GM23338 (cell line): ENCODE measurements at regions not wholly inside any gene's neighbourhood (a gene's known extent, or its start where the extent isn't known, plus 50 kb on each side); places are given as distances from the start of the nearest gene placed in this dataset.

Source experiments
- ATAC-seq: fragments of 200-7000 bp; cut with Tn5 transposase; 3 replicates; pipeline ENCODE4 v1.9.1; 2020
- DNase-seq: peaks from one replicate; pipeline ENCODE4 v3.0.0-alpha.2; 2015; ENCODE audit warnings: low spot score
- H2AFZ ChIP-seq: fragments of 200-600 bp; sonication (generic); 2 replicates; pipeline ENCODE4 v1.8.0; 2016; ENCODE audit warnings: antibody characterized with exemption, mild to moderate bottlenecking, moderate library complexity
- H3F3A ChIP-seq: fragments of 200-600 bp; sonication (generic); replicated peaks from 2 replicates; pipeline ENCODE4 v1.8.0; 2017; ENCODE audit warnings: antibody characterized with exemption, mixed run types, low read depth
- H3K27ac ChIP-seq: fragments of 200-600 bp; sonication (generic); 2 replicates; pipeline ENCODE4 v1.6.1; 2016; ENCODE audit warnings: low read depth
- H3K27me3 ChIP-seq: fragments of 200-600 bp; sonication (generic); 2 replicates; pipeline ENCODE4 v1.8.0; 2016; ENCODE audit warnings: mild to moderate bottlenecking, mixed run types, moderate library complexity; ENCODE audit not compliant: insufficient read depth
- H3K36me3 ChIP-seq: fragments of 200-600 bp; sonication (generic); 2 replicates; pipeline ENCODE4 v1.8.0; 2016; ENCODE audit warnings: mild to moderate bottlenecking; ENCODE audit not compliant: insufficient read depth
- H3K4me1 ChIP-seq: fragments of 200-600 bp; sonication (generic); 2 replicates; pipeline ENCODE4 v1.8.0; 2016; ENCODE audit warnings: mild to moderate bottlenecking, moderate library complexity; ENCODE audit not compliant: insufficient read depth
- H3K4me2 ChIP-seq: fragments of 200-600 bp; sonication (generic); 2 replicates; pipeline ENCODE4 v1.7.1; 2017; ENCODE audit warnings: mixed run types
- H3K4me3 ChIP-seq: fragments of 200-600 bp; sonication (generic); 2 replicates; pipeline ENCODE4 v1.6.1; 2016; ENCODE audit warnings: mixed run types
- H3K79me2 ChIP-seq: fragments of 200-600 bp; sonication (generic); replicated peaks from 2 replicates; pipeline ENCODE4 v1.8.0; 2017; ENCODE audit warnings: mild to moderate bottlenecking; ENCODE audit not compliant: insufficient read depth
- H3K9me2 ChIP-seq: fragments of 200-600 bp; sonication (generic); 2 replicates; pipeline ENCODE4 v1.8.0; 2017; ENCODE audit not compliant: insufficient read depth
- H4K20me1 ChIP-seq: fragments of 200-600 bp; sonication (generic); replicated peaks from 2 replicates; pipeline ENCODE4 v1.8.0; 2017; ENCODE audit warnings: mild to moderate bottlenecking; ENCODE audit not compliant: insufficient read depth
- H3K27ac Mint-ChIP-seq: 2 replicates; pipeline ENCODE4 v1.8.0; 2020; ENCODE audit warnings: inconsistent platforms, mild to moderate bottlenecking, moderate library complexity, mixed read lengths
- H3K27me3 Mint-ChIP-seq: 3 replicates; pipeline ENCODE4 v1.8.0; 2022; ENCODE audit warnings: low read depth, mild to moderate bottlenecking, moderate library complexity, mixed read lengths, inconsistent platforms; ENCODE audit not compliant: insufficient read depth, poor library complexity
- H3K36me3 Mint-ChIP-seq: 3 replicates; pipeline ENCODE4 v1.8.0; 2021; ENCODE audit warnings: low read depth, mild to moderate bottlenecking, inconsistent platforms, moderate library complexity, mixed read lengths
- H3K4me1 Mint-ChIP-seq: 3 replicates; pipeline ENCODE4 v1.8.0; 2020; ENCODE audit warnings: mild to moderate bottlenecking, inconsistent platforms, mixed read lengths
- H3K4me3 Mint-ChIP-seq: 3 replicates; pipeline ENCODE4 v1.8.0; 2021; ENCODE audit warnings: moderate library complexity, mild to moderate bottlenecking, inconsistent platforms, mixed read lengths
- H3K9me3 Mint-ChIP-seq: 3 replicates; pipeline ENCODE4 v1.8.0; 2020; ENCODE audit warnings: moderate library complexity, mild to moderate bottlenecking, inconsistent platforms, mixed read lengths
- CREB1 ChIP-seq: fragments of 250-450 bp; sonication (Bioruptor Pico); IDR thresholded peaks from 2 replicates; pipeline ENCODE4 v1.5.0; 2020; ENCODE audit warnings: low read depth, mild to moderate bottlenecking, moderate library complexity
- EZH2 ChIP-seq: fragments of 200-600 bp; sonication (generic); IDR thresholded peaks from one replicate; pipeline ENCODE4 v1.8.0; 2017; ENCODE audit warnings: antibody characterized with exemption, mild to moderate bottlenecking, low read depth; ENCODE audit not compliant: unreplicated experiment
- JUNB ChIP-seq: IDR thresholded peaks from one replicate; pipeline ENCODE4 v1.6.1; 2016; ENCODE audit warnings: antibody characterized with exemption; ENCODE audit not compliant: unreplicated experiment
- POLR2AphosphoS5 ChIP-seq: IDR thresholded peaks from 2 replicates; pipeline ENCODE4 v1.6.1; 2016; ENCODE audit warnings: antibody characterized with exemption, low read depth
- REST ChIP-seq: IDR thresholded peaks from one replicate; pipeline ENCODE4 v1.6.1; 2018; ENCODE audit warnings: antibody characterized with exemption; ENCODE audit not compliant: unreplicated experiment
- ZNF331 ChIP-seq: fragments of 250-450 bp; sonication (Bioruptor Pico); IDR thresholded peaks from 2 replicates; pipeline ENCODE4 v1.5.0; 2020; ENCODE audit warnings: low read depth, mild to moderate bottlenecking, moderate library complexity
- TF ChIP-seq, protein P1 (sequence below): fragments of 250-450 bp; sonication (Bioruptor Pico); IDR thresholded peaks from 2 replicates; pipeline ENCODE4 v1.5.0; 2020; ENCODE audit warnings: mild to moderate bottlenecking, moderate library complexity

- TF ChIP-seq, protein P1, sequence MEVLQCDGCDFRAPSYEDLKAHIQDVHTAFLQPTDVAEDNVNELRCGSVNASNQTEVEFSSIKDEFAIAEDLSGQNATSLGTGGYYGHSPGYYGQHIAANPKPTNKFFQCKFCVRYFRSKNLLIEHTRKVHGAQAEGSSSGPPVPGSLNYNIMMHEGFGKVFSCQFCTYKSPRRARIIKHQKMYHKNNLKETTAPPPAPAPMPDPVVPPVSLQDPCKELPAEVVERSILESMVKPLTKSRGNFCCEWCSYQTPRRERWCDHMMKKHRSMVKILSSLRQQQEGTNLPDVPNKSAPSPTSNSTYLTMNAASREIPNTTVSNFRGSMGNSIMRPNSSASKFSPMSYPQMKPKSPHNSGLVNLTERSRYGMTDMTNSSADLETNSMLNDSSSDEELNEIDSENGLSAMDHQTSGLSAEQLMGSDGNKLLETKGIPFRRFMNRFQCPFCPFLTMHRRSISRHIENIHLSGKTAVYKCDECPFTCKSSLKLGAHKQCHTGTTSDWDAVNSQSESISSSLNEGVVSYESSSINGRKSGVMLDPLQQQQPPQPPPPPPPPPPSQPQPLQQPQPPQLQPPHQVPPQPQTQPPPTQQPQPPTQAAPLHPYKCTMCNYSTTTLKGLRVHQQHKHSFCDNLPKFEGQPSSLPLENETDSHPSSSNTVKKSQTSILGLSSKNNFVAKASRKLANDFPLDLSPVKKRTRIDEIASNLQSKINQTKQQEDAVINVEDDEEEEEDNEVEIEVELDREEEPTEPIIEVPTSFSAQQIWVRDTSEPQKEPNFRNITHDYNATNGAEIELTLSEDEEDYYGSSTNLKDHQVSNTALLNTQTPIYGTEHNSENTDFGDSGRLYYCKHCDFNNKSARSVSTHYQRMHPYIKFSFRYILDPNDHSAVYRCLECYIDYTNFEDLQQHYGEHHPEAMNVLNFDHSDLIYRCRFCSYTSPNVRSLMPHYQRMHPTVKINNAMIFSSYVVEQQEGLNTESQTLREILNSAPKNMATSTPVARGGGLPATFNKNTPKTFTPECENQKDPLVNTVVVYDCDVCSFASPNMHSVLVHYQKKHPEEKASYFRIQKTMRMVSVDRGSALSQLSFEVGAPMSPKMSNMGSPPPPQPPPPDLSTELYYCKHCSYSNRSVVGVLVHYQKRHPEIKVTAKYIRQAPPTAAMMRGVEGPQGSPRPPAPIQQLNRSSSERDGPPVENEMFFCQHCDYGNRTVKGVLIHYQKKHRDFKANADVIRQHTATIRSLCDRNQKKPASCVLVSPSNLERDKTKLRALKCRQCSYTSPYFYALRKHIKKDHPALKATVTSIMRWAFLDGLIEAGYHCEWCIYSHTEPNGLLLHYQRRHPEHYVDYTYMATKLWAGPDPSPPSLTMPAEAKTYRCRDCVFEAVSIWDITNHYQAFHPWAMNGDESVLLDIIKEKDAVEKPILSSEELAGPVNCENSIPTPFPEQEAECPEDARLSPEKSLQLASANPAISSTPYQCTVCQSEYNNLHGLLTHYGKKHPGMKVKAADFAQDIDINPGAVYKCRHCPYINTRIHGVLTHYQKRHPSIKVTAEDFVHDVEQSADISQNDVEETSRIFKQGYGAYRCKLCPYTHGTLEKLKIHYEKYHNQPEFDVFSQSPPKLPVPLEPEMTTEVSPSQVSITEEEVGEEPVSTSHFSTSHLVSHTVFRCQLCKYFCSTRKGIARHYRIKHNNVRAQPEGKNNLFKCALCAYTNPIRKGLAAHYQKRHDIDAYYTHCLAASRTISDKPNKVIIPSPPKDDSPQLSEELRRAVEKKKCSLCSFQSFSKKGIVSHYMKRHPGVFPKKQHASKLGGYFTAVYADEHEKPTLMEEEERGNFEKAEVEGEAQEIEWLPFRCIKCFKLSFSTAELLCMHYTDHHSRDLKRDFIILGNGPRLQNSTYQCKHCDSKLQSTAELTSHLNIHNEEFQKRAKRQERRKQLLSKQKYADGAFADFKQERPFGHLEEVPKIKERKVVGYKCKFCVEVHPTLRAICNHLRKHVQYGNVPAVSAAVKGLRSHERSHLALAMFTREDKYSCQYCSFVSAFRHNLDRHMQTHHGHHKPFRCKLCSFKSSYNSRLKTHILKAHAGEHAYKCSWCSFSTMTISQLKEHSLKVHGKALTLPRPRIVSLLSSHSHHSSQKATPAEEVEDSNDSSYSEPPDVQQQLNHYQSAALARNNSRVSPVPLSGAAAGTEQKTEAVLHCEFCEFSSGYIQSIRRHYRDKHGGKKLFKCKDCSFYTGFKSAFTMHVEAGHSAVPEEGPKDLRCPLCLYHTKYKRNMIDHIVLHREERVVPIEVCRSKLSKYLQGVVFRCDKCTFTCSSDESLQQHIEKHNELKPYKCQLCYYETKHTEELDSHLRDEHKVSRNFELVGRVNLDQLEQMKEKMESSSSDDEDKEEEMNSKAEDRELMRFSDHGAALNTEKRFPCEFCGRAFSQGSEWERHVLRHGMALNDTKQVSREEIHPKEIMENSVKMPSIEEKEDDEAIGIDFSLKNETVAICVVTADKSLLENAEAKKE, result no peak
- no peak for TF ChIP-seq REST
- no peak for TF ChIP-seq JUNB
Observed at GRCh38 chr2:64932371-64933216, 56.6 kb upstream of the SLC1A4 start (continued).

DNA sequence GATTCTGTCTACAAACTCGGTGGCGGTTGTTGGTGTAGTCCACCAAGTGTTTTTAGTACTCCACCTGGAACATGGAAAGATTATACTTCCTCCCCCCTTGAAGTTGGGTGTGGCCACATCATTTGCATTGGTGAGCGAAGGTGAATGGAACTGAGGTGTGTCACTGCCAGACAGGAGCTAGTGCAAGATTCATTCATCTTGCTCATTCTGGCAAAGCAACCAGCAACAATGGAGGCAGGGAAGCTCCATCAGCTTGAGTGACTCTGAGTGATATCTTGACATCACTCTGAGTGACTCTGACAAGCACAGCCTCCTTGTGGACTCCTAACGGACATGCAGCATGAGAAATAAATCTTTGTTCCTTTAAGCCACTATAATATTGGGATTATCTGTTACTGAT lies 54.7 kb upstream of the SLC1A4 start:
- Histone ChIP-seq H3K4me3 (no peak overlapping the region), H3K27ac (no peak overlapping the region), H3K4me1 (peaks cover 20% of the 10 kb centered on the region; the same call in 1 of the 2 replicates), H3K4me2 (no peak overlapping the region), H3K79me2 (no peaks in the 10 kb centered on the region), H3K9me2 (peaks cover 3% of the 10 kb centered on the region; the same call in 1 of the 2 replicates), H3F3A (no peaks in the 10 kb centered on the region), H3K27me3 (no peaks in the 10 kb centered on the region), H4K20me1 (no peaks in the 10 kb centered on the region), H2AFZ (no peak overlapping the region), H3K36me3 (no peaks in the 10 kb centered on the region)
- Mint-ChIP-seq H3K4me3 (no peak overlapping the region), H3K4me1 (peaks cover 16% of the 10 kb centered on the region), H3K9me3 (no peaks in the 10 kb centered on the region; the same call in 2 of the 3 replicates), H3K27me3 (peaks cover 2% of the 10 kb centered on the region), H3K36me3 (peaks cover 10% of the 10 kb centered on the region; the same call in 2 of the 3 replicates), H3K27ac (no peak overlapping the region)
- no peak for DNase-seq
- ATAC-seq, result no peak
- TF ChIP-seq ZNF331 (CRISPR knock-in tag), result no peak
- no peak for TF ChIP-seq POLR2AphosphoS5
- TF ChIP-seq CREB1 (CRISPR knock-in tag), result no peak
- no peak for TF ChIP-seq EZH2
